ENCODE measurements at regions not wholly inside any gene's neighbourhood (a gene's known extent, or its start where the extent isn't known, plus 50 kb on each side); places are given as distances from the start of the nearest gene placed in this dataset.

- Histone ChIP-seq H3K4me1 (ENCODE audit: control insufficient read depth, insufficient read depth, low read length) (no peaks in the 10 kb centered on the region), H3K27ac (ENCODE audit: extremely low read depth, low read depth, low read length) (no peak overlapping the region), H3K36me3 (ENCODE audit: control insufficient read depth in 2 of 2, insufficient read depth in 1 of 2, low read length in 2 of 2) (no peaks in the 10 kb centered on the region), H3K9me3 (ENCODE audit: control insufficient read depth, insufficient read depth, low read depth, low read length) (no peaks in the 10 kb centered on the region), H3K4me3 (ENCODE audit: low read depth, low read length) (no peak overlapping the region)
- TF ChIP-seq ZNF501 (tag by site-specific recombination; IDR thresholded peaks at IDR 0.05), result no peak
- TF ChIP-seq ZNF169 (tag by site-specific recombination; IDR thresholded peaks at IDR 0.05), result no peak
- TF ChIP-seq ZNF132 (tag by site-specific recombination; IDR thresholded peaks at IDR 0.05; ENCODE audit: borderline replicate concordance), result no peak
- no peak for TF ChIP-seq YY1 (tag by site-specific recombination; IDR thresholded peaks at IDR 0.05)
- no peak for TF ChIP-seq ZNF350 (tag by site-specific recombination; IDR thresholded peaks at IDR 0.05)
- no peak for TF ChIP-seq ZNF701 (tag by site-specific recombination; IDR thresholded peaks at IDR 0.05)
- no peak for TF ChIP-seq ZNF571 (tag by site-specific recombination; IDR thresholded peaks at IDR 0.05)
- no peak for TF ChIP-seq ZNF624 (tag by site-specific recombination; IDR thresholded peaks at IDR 0.05)
- no peak for TF ChIP-seq ZNF214 (tag by site-specific recombination; IDR thresholded peaks at IDR 0.05; ENCODE audit: borderline replicate concordance)
- TF ChIP-seq ZNF175 (tag by site-specific recombination; IDR thresholded peaks at IDR 0.05), result no peak
- TF ChIP-seq ZSCAN23 (tag by site-specific recombination; IDR thresholded peaks at IDR 0.05), result no peak
- no peak for TF ChIP-seq SP2 (tag by site-specific recombination; IDR thresholded peaks at IDR 0.05)
- no peak for TF ChIP-seq ZNF10 (tag by site-specific recombination; IDR thresholded peaks at IDR 0.05)
- no peak for TF ChIP-seq KLF9 (tag by site-specific recombination; IDR thresholded peaks at IDR 0.05; ENCODE audit: low read depth)
- no peak for TF ChIP-seq HOXD13 (CRISPR knock-in tag; IDR thresholded peaks at IDR 0.05; ENCODE audit: borderline replicate concordance)
- POLR2A ChIA-PET, result no interaction called here
- CTCF ChIA-PET, result no interaction called here
Observed at GRCh38 chr6:81669445-81669844, 83.0 kb downstream of the TENT5A start.

GRCh38 chr6:81668615-81669047 is 83.8 kb downstream of the TENT5A start:
- H3K27ac ChIP-seq (ENCODE audit: extremely low read depth, low read depth, low read length), result no peak overlapping the region
- ChIA-PET CTCF (no interaction called here), POLR2A (no interaction called here)

GRCh38 chr6:81666481-81666880 is 86.0 kb downstream of the TENT5A start:
- CTCF ChIA-PET, result no interaction called here
- no peaks in the 10 kb centered on the region for H3K36me3 ChIP-seq (ENCODE audit: control insufficient read depth in 2 of 2, insufficient read depth in 1 of 2, low read length in 2 of 2)
- no peaks in the 10 kb centered on the region for H3K4me1 ChIP-seq (ENCODE audit: control insufficient read depth, insufficient read depth, low read length)
- no peak overlapping the region for H3K4me3 ChIP-seq (ENCODE audit: low read depth, low read length)
- no peaks in the 10 kb centered on the region for H3K9me3 ChIP-seq (ENCODE audit: control insufficient read depth, insufficient read depth, low read depth, low read length)
- POLR2A ChIA-PET, result no interaction called here
- no peak overlapping the region for H3K27ac ChIP-seq (ENCODE audit: extremely low read depth, low read depth, low read length)
- TF ChIP-seq ZNF571 (tag by site-specific recombination; IDR thresholded peaks at IDR 0.05) (no peak), ZNF146 (tag by site-specific recombination; IDR thresholded peaks at IDR 0.05) (no peak), FEZF1 (tag by site-specific recombination; IDR thresholded peaks at IDR 0.05) (no peak), ZNF610 (tag by site-specific recombination; IDR thresholded peaks at IDR 0.05; ENCODE audit: borderline replicate concordance) (no peak), HOXC10 (CRISPR knock-in tag; IDR thresholded peaks at IDR 0.05) (no peak), KLF17 (tag by site-specific recombination; IDR thresholded peaks at IDR 0.05) (no peak), PBX3 (CRISPR knock-in tag; IDR thresholded peaks at IDR 0.05) (no peak), IKZF3 (tag by site-specific recombination; IDR thresholded peaks at IDR 0.05) (no peak), ZNF76 (tag by site-specific recombination; IDR thresholded peaks at IDR 0.05; ENCODE audit: borderline replicate concordance, low read depth) (no peak), ZNF580 (tag by site-specific recombination; IDR thresholded peaks at IDR 0.05) (no peak), ZBTB8A (tag by site-specific recombination; IDR thresholded peaks at IDR 0.05) (no peak), ZNF629 (tag by site-specific recombination; IDR thresholded peaks at IDR 0.05) (no peak), ZNF48 (tag by site-specific recombination; IDR thresholded peaks at IDR 0.05) (no peak), ZFP41 (tag by site-specific recombination; IDR thresholded peaks at IDR 0.05; ENCODE audit: borderline replicate concordance) (no peak), ZNF777 (tag by site-specific recombination; IDR thresholded peaks at IDR 0.05; ENCODE audit: borderline replicate concordance) (no peak)

More at GRCh38 chr6:81668615-81669047, 83.8 kb downstream of the TENT5A start:
- Histone ChIP-seq H3K36me3 (ENCODE audit: control insufficient read depth in 2 of 2, insufficient read depth in 1 of 2, low read length in 2 of 2) (no peaks in the 10 kb centered on the region), H3K9me3 (ENCODE audit: control insufficient read depth, insufficient read depth, low read depth, low read length) (no peaks in the 10 kb centered on the region), H3K4me3 (ENCODE audit: low read depth, low read length) (no peak overlapping the region), H3K4me1 (ENCODE audit: control insufficient read depth, insufficient read depth, low read length) (no peaks in the 10 kb centered on the region)
- TF ChIP-seq ZBTB26 (tag by site-specific recombination; optimal IDR thresholded peaks at IDR 0.05), result no peak
- no peak for TF ChIP-seq KLF16 (tag by site-specific recombination; IDR thresholded peaks at IDR 0.05)
- TF ChIP-seq ZNF157 (tag by site-specific recombination; IDR thresholded peaks at IDR 0.05), result no peak
- TF ChIP-seq MEIS1 (CRISPR knock-in tag; IDR thresholded peaks at IDR 0.05; ENCODE audit: borderline replicate concordance), result no peak
